ENCODE measurements at regions not wholly inside any gene's neighbourhood (a gene's known extent, or its start where the extent isn't known, plus 50 kb on each side); places are given as distances from the start of the nearest gene placed in this dataset.
"Not testable (repeated sequence)": the region's sequence is repeated elsewhere in the genome, so short reads cannot be mapped to it uniquely, and the experiment has no call there.

- TF ChIP-seq CTCF (IDR thresholded peaks at IDR 0.05; ENCODE audit: low read length); EZH2 (IDR thresholded peaks at IDR 0.05; ENCODE audit: borderline replicate concordance, low read length): not testable (repeated sequence)
Observed at GRCh38 chr10:95137990-95138625, 55.9 kb upstream of the ACSM6 start.
